HEK293T (cell line): ENCODE measurements at regions not wholly inside any gene's neighbourhood (a gene's known extent, or its start where the extent isn't known, plus 50 kb on each side); places are given as distances from the start of the nearest gene placed in this dataset.

Experiments
- ELF4 ChIP-seq: fragments of 450-650 bp; IDR thresholded peaks from 2 replicates; pipeline ENCODE4 v1.6.1; 2017; ENCODE audit warnings: antibody characterized with exemption
- FOXM1 ChIP-seq: fragments of 450-650 bp; IDR thresholded peaks from 2 replicates; pipeline ENCODE4 v1.6.1; 2017; ENCODE audit warnings: mild to moderate bottlenecking, borderline replicate concordance
- SP1 ChIP-seq: fragments of 450-650 bp; IDR thresholded peaks from 2 replicates; pipeline ENCODE4 v1.6.1; 2017
- SUZ12 ChIP-seq: fragments of 450-650 bp; IDR thresholded peaks from 2 replicates; pipeline ENCODE4 v1.6.1; 2016; ENCODE audit warnings: mild to moderate bottlenecking

GRCh38 chr21:15327637-15328265 lies 263.0 kb upstream of the NRIP1 start:
- TF ChIP-seq SP1 (no peak), ELF4 (no peak), FOXM1 (no peak), SUZ12 (no peak)
